VCaP (cell line): ENCODE measurements at regions not wholly inside any gene's neighbourhood (a gene's known extent, or its start where the extent isn't known, plus 50 kb on each side); places are given as distances from the start of the nearest gene placed in this dataset.
"Not testable (repeated sequence)": the region's sequence is repeated elsewhere in the genome, so short reads cannot be mapped to it uniquely, and the experiment has no call there.

ENCODE experiments used
- H3K27ac ChIP-seq: fragments of 450-650 bp; 2 replicates; pipeline ENCODE4 v1.5.1; 2017
- TF ChIP-seq, protein P1 (sequence below): fragments of 450-650 bp; conservative IDR thresholded peaks from 2 replicates; pipeline ENCODE4 v1.5.1; 2017; ENCODE audit warnings: mild to moderate bottlenecking, moderate library complexity

GRCh38 chr7:125934539-125934938 is 1004.9 kb upstream of the POT1 start:
- TF ChIP-seq, protein P1, sequence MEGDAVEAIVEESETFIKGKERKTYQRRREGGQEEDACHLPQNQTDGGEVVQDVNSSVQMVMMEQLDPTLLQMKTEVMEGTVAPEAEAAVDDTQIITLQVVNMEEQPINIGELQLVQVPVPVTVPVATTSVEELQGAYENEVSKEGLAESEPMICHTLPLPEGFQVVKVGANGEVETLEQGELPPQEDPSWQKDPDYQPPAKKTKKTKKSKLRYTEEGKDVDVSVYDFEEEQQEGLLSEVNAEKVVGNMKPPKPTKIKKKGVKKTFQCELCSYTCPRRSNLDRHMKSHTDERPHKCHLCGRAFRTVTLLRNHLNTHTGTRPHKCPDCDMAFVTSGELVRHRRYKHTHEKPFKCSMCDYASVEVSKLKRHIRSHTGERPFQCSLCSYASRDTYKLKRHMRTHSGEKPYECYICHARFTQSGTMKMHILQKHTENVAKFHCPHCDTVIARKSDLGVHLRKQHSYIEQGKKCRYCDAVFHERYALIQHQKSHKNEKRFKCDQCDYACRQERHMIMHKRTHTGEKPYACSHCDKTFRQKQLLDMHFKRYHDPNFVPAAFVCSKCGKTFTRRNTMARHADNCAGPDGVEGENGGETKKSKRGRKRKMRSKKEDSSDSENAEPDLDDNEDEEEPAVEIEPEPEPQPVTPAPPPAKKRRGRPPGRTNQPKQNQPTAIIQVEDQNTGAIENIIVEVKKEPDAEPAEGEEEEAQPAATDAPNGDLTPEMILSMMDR, result no peak
- H3K27ac ChIP-seq, result no peak overlapping the region

- no peak overlapping the region for H3K27ac ChIP-seq
- TF ChIP-seq, protein P1, result no peak
These were observed 1001.2 kb upstream of the POT1 start for GRCh38 chr7:125930848-125931247.

- no peak overlapping the region for H3K27ac ChIP-seq
- TF ChIP-seq, protein P1, result no peak
These were observed 997.9 kb upstream of the POT1 start for GRCh38 chr7:125927556-125927955.

DNA sequence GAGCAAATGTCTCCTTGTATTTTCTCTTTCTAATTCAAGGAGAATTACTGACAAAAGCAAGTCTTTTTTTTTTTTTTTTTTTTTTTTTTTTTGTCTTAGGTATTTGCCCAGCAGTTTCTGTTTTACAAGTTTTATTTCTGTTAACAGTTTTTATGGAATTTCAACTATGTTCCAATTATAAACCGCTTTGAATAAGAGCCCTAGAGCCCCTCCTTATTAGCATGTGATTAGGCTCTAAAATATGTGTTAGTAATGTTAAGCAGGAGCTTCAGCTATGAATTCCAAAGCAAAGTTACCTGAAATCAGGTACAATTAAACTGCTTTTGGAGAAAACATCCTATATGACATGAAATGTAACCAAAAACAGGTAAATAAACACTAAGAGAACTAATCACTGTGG is 997.0 kb upstream of the POT1 start:
- no peak overlapping the region for H3K27ac ChIP-seq
- TF ChIP-seq, protein P1, result no peak

DNA sequence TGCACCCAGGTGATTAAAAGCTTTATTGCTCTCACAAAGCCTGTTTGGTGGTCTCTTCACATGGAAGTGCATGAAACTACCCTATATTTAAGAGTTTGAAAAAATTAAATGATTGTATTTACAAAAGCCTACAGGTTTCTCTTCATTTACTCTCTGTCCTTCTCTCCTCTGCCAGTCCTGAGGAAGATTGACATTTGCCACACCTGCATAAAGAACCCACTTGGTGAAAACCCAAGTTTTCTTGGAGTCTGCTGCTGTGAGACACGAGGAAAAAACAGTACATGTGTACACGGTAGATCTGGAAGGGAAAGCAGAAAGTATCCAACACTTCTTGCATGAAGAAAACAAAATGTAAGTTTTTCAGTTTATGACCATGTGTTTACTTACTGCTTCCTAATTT is 994.4 kb upstream of the POT1 start:
- H3K27ac ChIP-seq, result no peak overlapping the region

GRCh38 chr7:125915381-125915948 is 985.8 kb upstream of the POT1 start:
- not testable (repeated sequence) for H3K27ac ChIP-seq

More for the DNA sequence above, 994.4 kb upstream of the POT1 start:
- TF ChIP-seq, protein P1, result no peak

- TF ChIP-seq, protein P1, result no peak
- no peak overlapping the region for H3K27ac ChIP-seq
These were observed 979.1 kb upstream of the POT1 start for GRCh38 chr7:125908711-125909110.

DNA sequence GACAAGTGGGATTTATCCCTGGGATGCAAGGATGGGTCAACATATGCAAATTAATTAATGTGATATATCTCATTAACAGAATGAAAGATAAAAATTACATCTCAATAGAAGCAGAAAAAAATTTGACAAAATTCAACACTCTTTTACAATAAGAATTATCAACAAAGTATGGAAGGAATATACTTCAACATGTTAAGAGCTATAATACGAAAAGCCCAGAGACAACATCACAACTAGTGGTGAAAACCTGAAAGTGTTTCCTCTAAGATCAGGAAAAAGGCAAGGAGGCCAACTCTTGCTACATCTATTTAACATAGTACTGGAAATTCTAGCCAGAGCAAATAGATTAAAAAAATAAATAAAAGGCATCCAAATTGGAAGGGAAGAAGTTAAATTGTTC is 970.0 kb upstream of the POT1 start:
- no peak overlapping the region for H3K27ac ChIP-seq
- TF ChIP-seq, protein P1, result no peak
